Adrenal gland (tissue), 5 donors: ENCODE measurements at regions not wholly inside any gene's neighbourhood (a gene's known extent, or its start where the extent isn't known, plus 50 kb on each side); places are given as distances from the start of the nearest gene placed in this dataset.

Source experiments
- POLR2A ChIP-seq, 2 donors: fragments of 450-650 bp; IDR thresholded peaks; one replicate each; pipeline ENCODE4 v1.6.1; 2017; ENCODE audit warnings: antibody characterized with exemption in 2 of 2, mild to moderate bottlenecking in 2 of 2, moderate library complexity in 1 of 2
- TF ChIP-seq, protein P1 (sequence below), 6 experiments: fragments of 450-650 bp in 4 of 6; fragments of 200-600 bp in 2 of 6; sonication (generic) in 1 of 6; IDR thresholded peaks; 1 replicate in 5 of 6; 2 replicates in 1 of 6; pipeline versions ENCODE4 v1.5.1 to v1.8.0; 2016 to 2021; ENCODE audit warnings: antibody characterized with exemption in 6 of 6, mild to moderate bottlenecking in 2 of 6, moderate library complexity in 1 of 6
- donor health status: DM: no; HTN: no; CAD: no.

DNA sequence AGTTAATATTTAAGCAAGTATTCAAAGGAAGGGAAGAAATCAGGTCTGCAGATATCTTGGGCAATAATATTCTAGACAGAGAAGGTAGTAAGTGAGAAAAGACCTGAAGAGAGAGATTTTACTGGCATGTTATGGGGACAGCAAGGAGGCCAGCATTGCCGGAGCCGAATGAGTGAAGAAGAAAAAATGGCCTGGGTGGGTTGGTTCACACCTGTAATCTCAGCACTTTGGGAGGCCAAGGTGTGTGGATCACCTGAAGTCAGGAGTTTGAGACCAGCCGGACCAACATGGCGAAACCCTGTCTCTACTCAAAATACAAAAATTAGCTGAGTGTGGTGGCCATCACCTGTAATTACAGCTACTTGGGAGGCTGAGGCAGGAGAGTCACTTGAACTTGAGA lies 164.7 kb downstream of the VGLL3 start:
- TF ChIP-seq, protein P1, sequence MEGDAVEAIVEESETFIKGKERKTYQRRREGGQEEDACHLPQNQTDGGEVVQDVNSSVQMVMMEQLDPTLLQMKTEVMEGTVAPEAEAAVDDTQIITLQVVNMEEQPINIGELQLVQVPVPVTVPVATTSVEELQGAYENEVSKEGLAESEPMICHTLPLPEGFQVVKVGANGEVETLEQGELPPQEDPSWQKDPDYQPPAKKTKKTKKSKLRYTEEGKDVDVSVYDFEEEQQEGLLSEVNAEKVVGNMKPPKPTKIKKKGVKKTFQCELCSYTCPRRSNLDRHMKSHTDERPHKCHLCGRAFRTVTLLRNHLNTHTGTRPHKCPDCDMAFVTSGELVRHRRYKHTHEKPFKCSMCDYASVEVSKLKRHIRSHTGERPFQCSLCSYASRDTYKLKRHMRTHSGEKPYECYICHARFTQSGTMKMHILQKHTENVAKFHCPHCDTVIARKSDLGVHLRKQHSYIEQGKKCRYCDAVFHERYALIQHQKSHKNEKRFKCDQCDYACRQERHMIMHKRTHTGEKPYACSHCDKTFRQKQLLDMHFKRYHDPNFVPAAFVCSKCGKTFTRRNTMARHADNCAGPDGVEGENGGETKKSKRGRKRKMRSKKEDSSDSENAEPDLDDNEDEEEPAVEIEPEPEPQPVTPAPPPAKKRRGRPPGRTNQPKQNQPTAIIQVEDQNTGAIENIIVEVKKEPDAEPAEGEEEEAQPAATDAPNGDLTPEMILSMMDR (IDR thresholded peaks at IDR 0.05), result no peak
- no peak for TF ChIP-seq POLR2A (IDR thresholded peaks at IDR 0.05)
